NCI-H2196 (cell line): ENCODE measurements at regions not wholly inside any gene's neighbourhood (a gene's known extent, or its start where the extent isn't known, plus 50 kb on each side); places are given as distances from the start of the nearest gene placed in this dataset.
"Not testable (repeated sequence)": the region's sequence is repeated elsewhere in the genome, so short reads cannot be mapped to it uniquely, and the experiment has no call there.

Source experiments
- DNase-seq: peaks from one replicate; lab custom pipeline; 2025; ENCODE audit not compliant: unreplicated experiment; lab: John Stamatoyannopoulos, UW

- no peak for DNase-seq
Observed at GRCh38 chr14:48319823-48320222, 644.4 kb upstream of the MDGA2 start.

GRCh38 chr14:48304729-48305128 lies 629.3 kb upstream of the MDGA2 start:
- no peak for DNase-seq

- no peak for DNase-seq
Observed at GRCh38 chr14:48289701-48290100, 614.3 kb upstream of the MDGA2 start.

GRCh38 chr14:48285217-48285616 lies 609.8 kb upstream of the MDGA2 start:
- not testable (repeated sequence) for DNase-seq

GRCh38 chr14:48275301-48275700 lies 599.9 kb upstream of the MDGA2 start:
- no peak for DNase-seq

- no peak for DNase-seq
Observed at GRCh38 chr14:48274826-48275225, 599.4 kb upstream of the MDGA2 start.

- DNase-seq = not testable (repeated sequence)
Observed at GRCh38 chr14:48267926-48268325, 592.5 kb upstream of the MDGA2 start.

- DNase-seq = not testable (repeated sequence)
Observed at GRCh38 chr14:48266201-48266600, 590.8 kb upstream of the MDGA2 start.

DNA sequence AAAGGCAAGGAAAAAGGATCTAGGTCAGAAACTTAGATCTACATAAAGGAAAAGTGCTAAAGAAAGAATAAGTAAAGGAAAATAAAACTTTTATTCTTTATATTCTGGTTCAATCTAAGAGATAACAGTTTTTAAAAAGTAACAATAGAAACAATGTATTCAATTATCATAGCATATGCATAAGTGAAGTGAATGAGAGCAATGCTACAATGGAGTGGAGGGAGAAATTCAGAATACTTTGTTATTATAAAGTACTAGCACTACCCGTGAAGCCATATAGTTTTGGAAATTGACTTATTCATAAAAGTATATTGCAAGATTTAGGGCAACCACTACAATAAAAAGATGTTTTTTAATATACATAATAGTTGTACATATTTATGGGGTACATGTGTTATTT lies 586.0 kb upstream of the MDGA2 start:
- no peak for DNase-seq

- not testable (repeated sequence) for DNase-seq
Observed at GRCh38 chr14:48260394-48261295, 585.2 kb upstream of the MDGA2 start.

GRCh38 chr14:48259876-48260275 lies 584.5 kb upstream of the MDGA2 start:
- DNase-seq = not testable (repeated sequence)

GRCh38 chr14:48259232-48259631 lies 583.8 kb upstream of the MDGA2 start:
- not testable (repeated sequence) for DNase-seq

- DNase-seq = not testable (repeated sequence)
Observed at GRCh38 chr14:48258703-48259102, 583.3 kb upstream of the MDGA2 start.

- DNase-seq = no peak
Observed at GRCh38 chr14:48253020-48253419, 577.6 kb upstream of the MDGA2 start.

GRCh38 chr14:48251290-48251689 lies 575.9 kb upstream of the MDGA2 start:
- DNase-seq = no peak

GRCh38 chr14:48250575-48250974 lies 575.2 kb upstream of the MDGA2 start:
- DNase-seq = no peak

DNA sequence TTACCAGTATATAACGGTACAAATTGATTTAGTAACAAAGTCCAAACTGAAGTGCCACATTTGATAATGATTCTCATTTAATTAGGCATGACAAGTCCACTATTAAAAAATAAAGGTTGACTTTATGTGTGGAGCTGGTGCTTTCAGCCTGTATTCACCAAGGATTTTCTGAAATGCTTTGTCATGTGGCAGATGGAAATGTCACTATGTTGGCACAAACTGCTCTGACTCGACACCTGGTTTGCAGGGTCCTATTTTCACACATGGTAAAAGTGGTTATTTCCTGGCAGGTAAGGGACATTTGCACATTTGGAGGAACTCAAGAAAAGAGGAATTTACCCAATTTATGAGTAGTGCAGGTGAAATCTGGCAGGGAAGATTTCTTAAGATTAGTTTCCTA lies 572.6 kb upstream of the MDGA2 start:
- no peak for DNase-seq

GRCh38 chr14:48243900-48244299 lies 568.5 kb upstream of the MDGA2 start:
- DNase-seq = no peak

GRCh38 chr14:48229091-48229490 lies 553.7 kb upstream of the MDGA2 start:
- DNase-seq = no peak

DNA sequence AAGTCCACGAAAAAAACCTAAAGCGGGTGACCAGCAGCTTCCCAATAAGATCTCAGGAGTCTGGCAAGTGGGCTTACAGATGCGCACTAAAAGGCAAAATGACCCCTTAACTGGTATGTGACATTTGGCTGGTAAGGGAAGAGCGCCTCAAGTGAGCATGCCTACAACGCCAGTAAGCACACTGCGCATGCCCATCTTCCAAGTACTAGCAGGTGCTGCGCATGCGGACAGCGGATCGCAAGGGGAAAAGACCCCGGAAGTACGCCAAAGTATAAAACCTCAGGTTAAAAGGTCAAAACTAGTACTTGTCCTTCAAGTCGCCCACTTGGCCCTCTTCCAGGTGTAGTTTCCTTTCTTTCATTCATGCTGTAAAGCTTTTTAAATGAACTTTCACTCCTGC lies 518.5 kb upstream of the MDGA2 start:
- no peak for DNase-seq

GRCh38 chr14:48149624-48150023 lies 474.2 kb upstream of the MDGA2 start:
- not testable (repeated sequence) for DNase-seq

GRCh38 chr14:48140804-48141203 lies 465.4 kb upstream of the MDGA2 start:
- DNase-seq = no peak

- no peak for DNase-seq
Observed at GRCh38 chr14:48129472-48129871, 454.1 kb upstream of the MDGA2 start.
